MCF 10A (cell line): ENCODE measurements at regions not wholly inside any gene's neighbourhood (a gene's known extent, or its start where the extent isn't known, plus 50 kb on each side); places are given as distances from the start of the nearest gene placed in this dataset.

ENCODE experiments used
- BruUV-seq: library from RNA; stranded (reverse); fragments of 400-500 nt; replicated peaks from 2 replicates; lab custom pipeline; 2021; lab: Mats Ljungman, UMichigan
- CTCF ChIA-PET: fragments of 300-600 bp; sonication (Branson Sonifier 250); formaldehyde crosslinking; extraction: SDS; loops from one replicate; lab custom pipeline; 2021; ENCODE audit warnings: antibody characterized with exemption, inconsistent platforms; lab: Yijun Ruan, JAX
- POLR2A ChIA-PET: fragments of 300-600, 350-650 bp; sonication (Branson Sonifier 250); formaldehyde crosslinking; extraction: SDS; loops from one replicate; lab custom pipeline; 2020; ENCODE audit warnings: antibody characterized with exemption, inconsistent platforms; lab: Yijun Ruan, JAX
- DNase-seq: peaks from one replicate; pipeline ENCODE4 v3.0.0-alpha.2; 2018; ENCODE audit not compliant: unreplicated experiment
- H3K27ac Mint-ChIP-seq: one replicate; pipeline ENCODE4 v1.8.0; 2022; ENCODE audit warnings: mild to moderate bottlenecking, low read depth, mixed read lengths; ENCODE audit not compliant: unreplicated experiment
- H3K27me3 Mint-ChIP-seq: one replicate; pipeline ENCODE4 v1.8.0; 2022; ENCODE audit warnings: mixed read lengths; ENCODE audit not compliant: insufficient read depth, unreplicated experiment
- H3K36me3 Mint-ChIP-seq: one replicate; pipeline ENCODE4 v1.8.0; 2022; ENCODE audit warnings: mild to moderate bottlenecking, moderate library complexity, mixed read lengths; ENCODE audit not compliant: insufficient read depth, unreplicated experiment
- H3K4me1 Mint-ChIP-seq: one replicate; pipeline ENCODE4 v1.8.0; 2022; ENCODE audit warnings: mixed read lengths; ENCODE audit not compliant: insufficient read depth, unreplicated experiment
- H3K4me3 Mint-ChIP-seq: one replicate; pipeline ENCODE4 v1.8.0; 2022; ENCODE audit warnings: mild to moderate bottlenecking, moderate library complexity, mixed read lengths; ENCODE audit not compliant: unreplicated experiment
- H3K9me3 Mint-ChIP-seq: one replicate; pipeline ENCODE4 v1.8.0; 2022; ENCODE audit warnings: mixed read lengths; ENCODE audit not compliant: unreplicated experiment
- intact Hi-C: fragments of 100-400 bp; cut with micrococcal nuclease; formaldehyde crosslinking; loops from 2 replicates; pipeline ENCODE4 v1.14.1; 2022
- TF ChIP-seq, protein P1 (sequence below): fragments of 200-600 bp; IDR thresholded peaks from one replicate; pipeline ENCODE4 v1.8.0; 2022; ENCODE audit warnings: antibody characterized with exemption, mild to moderate bottlenecking; ENCODE audit not compliant: unreplicated experiment

GRCh38 chr6:103269581-103269980, 1590.1 kb downstream of the HACE1 start:
- DNase-seq: no peak
- POLR2A ChIA-PET: no interaction called here
- Mint-ChIP-seq H3K9me3 (no peaks in the 10 kb centered on the region), H3K27me3 (no peaks in the 10 kb centered on the region), H3K4me1 (no peaks in the 10 kb centered on the region), H3K36me3 (no peaks in the 10 kb centered on the region), H3K4me3 (no peak overlapping the region), H3K27ac (no peak overlapping the region)
- no TSS peak for BruUV-seq
- intact Hi-C loops: no loop called here
- CTCF ChIA-PET: interaction anchor here (0.5 kb wide), 1 partner anchor 40 kb away, joined by 3 read pairs; no protein-coding TSS in a partner anchor
- TF ChIP-seq, protein P1, sequence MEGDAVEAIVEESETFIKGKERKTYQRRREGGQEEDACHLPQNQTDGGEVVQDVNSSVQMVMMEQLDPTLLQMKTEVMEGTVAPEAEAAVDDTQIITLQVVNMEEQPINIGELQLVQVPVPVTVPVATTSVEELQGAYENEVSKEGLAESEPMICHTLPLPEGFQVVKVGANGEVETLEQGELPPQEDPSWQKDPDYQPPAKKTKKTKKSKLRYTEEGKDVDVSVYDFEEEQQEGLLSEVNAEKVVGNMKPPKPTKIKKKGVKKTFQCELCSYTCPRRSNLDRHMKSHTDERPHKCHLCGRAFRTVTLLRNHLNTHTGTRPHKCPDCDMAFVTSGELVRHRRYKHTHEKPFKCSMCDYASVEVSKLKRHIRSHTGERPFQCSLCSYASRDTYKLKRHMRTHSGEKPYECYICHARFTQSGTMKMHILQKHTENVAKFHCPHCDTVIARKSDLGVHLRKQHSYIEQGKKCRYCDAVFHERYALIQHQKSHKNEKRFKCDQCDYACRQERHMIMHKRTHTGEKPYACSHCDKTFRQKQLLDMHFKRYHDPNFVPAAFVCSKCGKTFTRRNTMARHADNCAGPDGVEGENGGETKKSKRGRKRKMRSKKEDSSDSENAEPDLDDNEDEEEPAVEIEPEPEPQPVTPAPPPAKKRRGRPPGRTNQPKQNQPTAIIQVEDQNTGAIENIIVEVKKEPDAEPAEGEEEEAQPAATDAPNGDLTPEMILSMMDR: no peak

DNA sequence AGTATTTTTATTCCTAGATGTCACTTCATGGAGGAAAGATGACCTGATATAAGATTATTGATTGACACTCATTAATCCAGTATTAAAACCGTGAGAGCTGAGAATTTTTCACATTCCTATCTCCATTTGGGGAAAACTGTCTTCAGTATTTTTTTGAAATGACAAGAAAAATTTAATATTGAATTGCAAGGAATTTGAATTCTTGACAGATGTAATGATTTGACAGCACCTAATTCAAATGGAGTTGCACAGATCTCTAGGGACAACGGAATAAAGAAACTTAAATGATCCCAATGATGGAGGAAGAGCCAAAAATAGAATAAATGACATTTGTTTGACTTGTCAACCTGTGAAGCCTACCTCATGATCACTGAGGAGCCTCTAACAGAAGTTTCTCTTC, 1591.4 kb downstream of the HACE1 start:
- Mint-ChIP-seq H3K36me3 (no peaks in the 10 kb centered on the region), H3K4me3 (no peak overlapping the region), H3K4me1 (no peaks in the 10 kb centered on the region), H3K27ac (no peak overlapping the region), H3K27me3 (no peaks in the 10 kb centered on the region), H3K9me3 (no peaks in the 10 kb centered on the region)
- POLR2A ChIA-PET: no interaction called here
- BruUV-seq: no TSS peak
- CTCF ChIA-PET: interaction anchor here (0.6 kb wide), 1 partner anchor 789 kb away, joined by 3 read pairs; no protein-coding TSS in a partner anchor
- intact Hi-C loops: no loop called here
- no peak for DNase-seq
- TF ChIP-seq, protein P1: no peak

GRCh38 chr6:103264020-103264419, 1595.7 kb downstream of the HACE1 start:
- no peaks in the 10 kb centered on the region for H3K27me3 Mint-ChIP-seq
- no peaks in the 10 kb centered on the region for H3K4me1 Mint-ChIP-seq
- no TSS peak for BruUV-seq

GRCh38 chr6:103255132-103255531, 1604.6 kb downstream of the HACE1 start:
- Mint-ChIP-seq H3K27me3 (no peaks in the 10 kb centered on the region), H3K27ac (no peak overlapping the region), H3K4me3 (no peak overlapping the region), H3K36me3 (no peaks in the 10 kb centered on the region), H3K4me1 (no peaks in the 10 kb centered on the region), H3K9me3 (peaks cover 1% of the 10 kb centered on the region)
- ChIA-PET POLR2A (no interaction called here), CTCF (interaction anchor here (0.6 kb wide), 1 partner anchor 1352 kb away, joined by 3 read pairs; no protein-coding TSS in a partner anchor)
- TF ChIP-seq, protein P1: no peak
- DNase-seq: no peak
- intact Hi-C loops: no loop called here
- BruUV-seq: no TSS peak

More at GRCh38 chr6:103264020-103264419, 1595.7 kb downstream of the HACE1 start:
- Mint-ChIP-seq H3K9me3 (peaks cover 7% of the 10 kb centered on the region), H3K4me3 (no peak overlapping the region), H3K27ac (no peak overlapping the region), H3K36me3 (no peaks in the 10 kb centered on the region)
- no peak for DNase-seq
- intact Hi-C loops: no loop called here
- TF ChIP-seq, protein P1: no peak
- POLR2A ChIA-PET: no interaction called here
- CTCF ChIA-PET: interaction anchor here (0.6 kb wide), 1 partner anchor 16 kb away, joined by 4 read pairs; no protein-coding TSS in a partner anchor
